Panc1 (cell line): ENCODE measurements at regions not wholly inside any gene's neighbourhood (a gene's known extent, or its start where the extent isn't known, plus 50 kb on each side); places are given as distances from the start of the nearest gene placed in this dataset.

Source experiments
- TF ChIP-seq, protein P1 (sequence below): fragments of 450-650 bp; IDR thresholded peaks from 2 replicates; pipeline ENCODE4 v1.5.1; 2017; ENCODE audit warnings: mild to moderate bottlenecking
- TF ChIP-seq, protein P2 (sequence below), 2 experiments: IDR thresholded peaks; 2 replicates each; pipeline ENCODE4 v1.6.1; 2011 to 2012; ENCODE audit warnings: low read depth in 2 of 2, control low read depth in 1 of 2, low read length in 1 of 2, mild to moderate bottlenecking in 1 of 2, moderate library complexity in 1 of 2; ENCODE audit not compliant: insufficient read depth in 1 of 2

DNA sequence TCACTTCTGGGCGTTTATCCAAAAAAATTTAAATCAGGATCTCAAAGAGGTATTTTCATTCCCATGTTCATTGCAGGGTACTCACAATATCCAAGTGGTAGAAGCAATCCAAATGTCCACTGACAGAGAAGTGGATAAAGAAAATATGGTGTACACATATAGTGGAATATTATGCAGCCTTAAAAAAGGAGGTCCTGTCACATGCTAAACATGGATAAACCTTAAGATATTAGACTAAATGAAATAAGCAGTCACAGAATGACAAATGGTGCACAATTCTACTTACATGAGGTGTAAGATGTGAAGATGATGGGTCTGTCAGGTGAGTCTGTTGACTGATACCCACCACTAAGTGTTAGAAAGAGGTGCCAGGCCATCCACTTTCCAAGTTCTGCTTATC is 140.6 kb downstream of the THNSL2 start:
- TF ChIP-seq, protein P1, sequence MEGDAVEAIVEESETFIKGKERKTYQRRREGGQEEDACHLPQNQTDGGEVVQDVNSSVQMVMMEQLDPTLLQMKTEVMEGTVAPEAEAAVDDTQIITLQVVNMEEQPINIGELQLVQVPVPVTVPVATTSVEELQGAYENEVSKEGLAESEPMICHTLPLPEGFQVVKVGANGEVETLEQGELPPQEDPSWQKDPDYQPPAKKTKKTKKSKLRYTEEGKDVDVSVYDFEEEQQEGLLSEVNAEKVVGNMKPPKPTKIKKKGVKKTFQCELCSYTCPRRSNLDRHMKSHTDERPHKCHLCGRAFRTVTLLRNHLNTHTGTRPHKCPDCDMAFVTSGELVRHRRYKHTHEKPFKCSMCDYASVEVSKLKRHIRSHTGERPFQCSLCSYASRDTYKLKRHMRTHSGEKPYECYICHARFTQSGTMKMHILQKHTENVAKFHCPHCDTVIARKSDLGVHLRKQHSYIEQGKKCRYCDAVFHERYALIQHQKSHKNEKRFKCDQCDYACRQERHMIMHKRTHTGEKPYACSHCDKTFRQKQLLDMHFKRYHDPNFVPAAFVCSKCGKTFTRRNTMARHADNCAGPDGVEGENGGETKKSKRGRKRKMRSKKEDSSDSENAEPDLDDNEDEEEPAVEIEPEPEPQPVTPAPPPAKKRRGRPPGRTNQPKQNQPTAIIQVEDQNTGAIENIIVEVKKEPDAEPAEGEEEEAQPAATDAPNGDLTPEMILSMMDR = no peak
- TF ChIP-seq, protein P2, sequence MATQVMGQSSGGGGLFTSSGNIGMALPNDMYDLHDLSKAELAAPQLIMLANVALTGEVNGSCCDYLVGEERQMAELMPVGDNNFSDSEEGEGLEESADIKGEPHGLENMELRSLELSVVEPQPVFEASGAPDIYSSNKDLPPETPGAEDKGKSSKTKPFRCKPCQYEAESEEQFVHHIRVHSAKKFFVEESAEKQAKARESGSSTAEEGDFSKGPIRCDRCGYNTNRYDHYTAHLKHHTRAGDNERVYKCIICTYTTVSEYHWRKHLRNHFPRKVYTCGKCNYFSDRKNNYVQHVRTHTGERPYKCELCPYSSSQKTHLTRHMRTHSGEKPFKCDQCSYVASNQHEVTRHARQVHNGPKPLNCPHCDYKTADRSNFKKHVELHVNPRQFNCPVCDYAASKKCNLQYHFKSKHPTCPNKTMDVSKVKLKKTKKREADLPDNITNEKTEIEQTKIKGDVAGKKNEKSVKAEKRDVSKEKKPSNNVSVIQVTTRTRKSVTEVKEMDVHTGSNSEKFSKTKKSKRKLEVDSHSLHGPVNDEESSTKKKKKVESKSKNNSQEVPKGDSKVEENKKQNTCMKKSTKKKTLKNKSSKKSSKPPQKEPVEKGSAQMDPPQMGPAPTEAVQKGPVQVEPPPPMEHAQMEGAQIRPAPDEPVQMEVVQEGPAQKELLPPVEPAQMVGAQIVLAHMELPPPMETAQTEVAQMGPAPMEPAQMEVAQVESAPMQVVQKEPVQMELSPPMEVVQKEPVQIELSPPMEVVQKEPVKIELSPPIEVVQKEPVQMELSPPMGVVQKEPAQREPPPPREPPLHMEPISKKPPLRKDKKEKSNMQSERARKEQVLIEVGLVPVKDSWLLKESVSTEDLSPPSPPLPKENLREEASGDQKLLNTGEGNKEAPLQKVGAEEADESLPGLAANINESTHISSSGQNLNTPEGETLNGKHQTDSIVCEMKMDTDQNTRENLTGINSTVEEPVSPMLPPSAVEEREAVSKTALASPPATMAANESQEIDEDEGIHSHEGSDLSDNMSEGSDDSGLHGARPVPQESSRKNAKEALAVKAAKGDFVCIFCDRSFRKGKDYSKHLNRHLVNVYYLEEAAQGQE (IDR thresholded peaks at IDR 0.05; ENCODE audit: insufficient read depth in 1 of 2, low read depth in 2 of 2, low read length in 1 of 2) = no peak
